ENCODE measurements at regions not wholly inside any gene's neighbourhood (a gene's known extent, or its start where the extent isn't known, plus 50 kb on each side); places are given as distances from the start of the nearest gene placed in this dataset.
"Not testable (repeated sequence)": the region's sequence is repeated elsewhere in the genome, so short reads cannot be mapped to it uniquely, and the experiment has no call there.

DNA sequence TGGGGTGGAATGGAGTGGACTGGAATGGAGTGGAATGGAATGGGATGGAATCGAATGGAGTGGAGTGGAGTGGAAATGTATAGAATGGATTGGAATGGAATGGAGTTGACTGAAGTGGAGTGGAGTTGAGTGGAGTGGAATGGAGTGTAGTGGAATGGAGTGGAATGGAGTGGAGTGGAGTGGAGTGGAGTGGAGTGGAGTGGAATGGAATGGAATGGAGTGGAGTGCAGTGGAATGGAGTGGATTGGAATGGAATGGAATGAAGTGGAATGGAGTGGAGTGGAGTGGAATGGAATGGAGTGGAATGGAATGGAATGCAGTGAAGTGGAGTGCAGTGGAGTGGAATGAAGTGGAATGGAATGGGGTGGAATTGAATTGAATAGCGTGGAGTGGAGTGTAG, 353.3 kb upstream of the WSB1 start:
- not testable (repeated sequence) for TF ChIP-seq CTCF (IDR thresholded peaks at IDR 0.05); EZH2phosphoT487 (IDR thresholded peaks at IDR 0.05; ENCODE audit: borderline replicate concordance, low read depth); RFX5 (IDR thresholded peaks at IDR 0.05; ENCODE audit: low read length); EP300 (IDR thresholded peaks at IDR 0.05; ENCODE audit: borderline replicate concordance in 1 of 2, low read depth in 1 of 2, low read length in 1 of 2); CHD2 (IDR thresholded peaks at IDR 0.05; ENCODE audit: low read length, partially characterized antibody); IRF3 (IDR thresholded peaks at IDR 0.05; ENCODE audit: low read depth, low read length); PBX3 (IDR thresholded peaks at IDR 0.05); POLR2AphosphoS5 (IDR thresholded peaks at IDR 0.05; ENCODE audit: low read depth, low read length); NFIC (IDR thresholded peaks at IDR 0.05; ENCODE audit: borderline replicate concordance); SIN3A (IDR thresholded peaks at IDR 0.05; ENCODE audit: borderline replicate concordance, low read depth, low read length); TAF1 (IDR thresholded peaks at IDR 0.05; ENCODE audit: borderline replicate concordance, low read depth, low read length)

Measured in SK-N-SH (cell line).